ENCODE measurements at regions not wholly inside any gene's neighbourhood (a gene's known extent, or its start where the extent isn't known, plus 50 kb on each side); places are given as distances from the start of the nearest gene placed in this dataset.

DNA sequence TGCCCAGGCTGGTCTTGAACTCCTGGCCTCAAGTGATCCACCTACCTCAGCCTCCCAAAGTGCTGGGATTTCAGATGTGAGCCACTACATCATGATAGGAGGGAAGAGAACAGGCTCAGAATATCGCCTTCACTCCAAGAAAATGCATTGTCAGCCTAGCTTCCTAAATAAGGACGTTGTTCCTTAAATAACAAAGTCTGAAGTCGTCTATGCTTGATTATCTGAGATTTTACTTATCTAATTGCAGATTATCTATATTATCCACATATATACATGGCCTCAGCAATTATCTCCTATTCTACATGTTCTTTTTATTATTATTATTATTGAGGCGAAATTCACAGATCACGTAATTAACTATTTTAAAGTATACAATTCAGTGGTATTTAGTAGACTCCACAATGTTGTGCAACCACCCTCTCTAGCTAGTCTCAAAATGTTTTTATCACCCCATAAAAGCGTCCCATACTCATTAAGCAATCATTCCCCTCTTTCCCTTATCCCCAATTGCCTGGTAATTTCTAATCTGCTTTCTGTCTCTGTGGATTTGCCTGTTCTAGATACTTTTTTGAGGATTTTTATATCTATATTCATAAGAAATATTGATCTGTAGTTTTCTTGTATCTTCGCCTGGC is 95.1 kb upstream of the RFX8 start:
- DNase-seq (ENCODE audit: low read depth), result no peak
- no peak overlapping the region for H3K4me3 ChIP-seq (ENCODE audit: low read depth, low read length)
- no peak for TF ChIP-seq CTCF (conservative IDR thresholded peaks at IDR 0.05; ENCODE audit: low read depth, low read length)

GRCh38 chr2:101568969-101569368 is 94.1 kb upstream of the RFX8 start:
- TF ChIP-seq CTCF (conservative IDR thresholded peaks at IDR 0.05; ENCODE audit: low read depth, low read length), result no peak
- DNase-seq (ENCODE audit: low read depth), result no peak
- no peak overlapping the region for H3K4me3 ChIP-seq (ENCODE audit: low read depth, low read length)

- H3K4me3 ChIP-seq (ENCODE audit: low read depth, low read length), result no peak overlapping the region
- DNase-seq (ENCODE audit: low read depth), result no peak
- TF ChIP-seq CTCF (conservative IDR thresholded peaks at IDR 0.05; ENCODE audit: low read depth, low read length), result no peak
Measured at GRCh38 chr2:101566632-101567228, 91.8 kb upstream of the RFX8 start.

GRCh38 chr2:101563849-101564248 is 88.9 kb upstream of the RFX8 start:
- DNase-seq (ENCODE audit: low read depth), result no peak
- no peak overlapping the region for H3K4me3 ChIP-seq (ENCODE audit: low read depth, low read length)
- no peak for TF ChIP-seq CTCF (conservative IDR thresholded peaks at IDR 0.05; ENCODE audit: low read depth, low read length)

DNA sequence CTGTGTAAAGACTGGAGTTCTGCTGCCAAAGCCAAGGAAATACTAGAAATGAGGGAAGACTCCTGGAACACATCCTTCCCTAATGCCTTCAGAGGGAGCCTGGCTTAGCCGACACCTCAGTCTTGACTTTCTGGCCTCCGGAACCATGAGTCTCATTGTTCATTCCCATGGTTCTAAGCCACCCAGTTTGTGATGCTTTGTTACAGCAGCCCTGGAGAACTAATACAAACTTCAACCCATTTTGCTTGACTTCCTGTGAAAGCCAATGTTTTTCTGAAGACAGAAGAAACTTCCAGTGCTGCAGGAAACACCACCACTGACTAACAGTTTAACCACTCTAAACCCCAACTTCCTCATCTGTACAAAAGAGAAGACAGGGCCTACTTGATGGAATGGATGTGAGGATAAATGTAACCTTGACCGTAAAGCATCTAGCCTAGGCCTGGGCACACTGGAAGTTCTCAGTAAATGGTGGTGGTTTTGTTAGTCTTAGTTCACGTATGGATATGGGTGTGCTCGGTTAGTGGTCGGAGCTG is 85.9 kb upstream of the RFX8 start:
- no peak overlapping the region for H3K4me3 ChIP-seq (ENCODE audit: low read depth, low read length)
- no peak for DNase-seq (ENCODE audit: low read depth)
- no peak for TF ChIP-seq CTCF (conservative IDR thresholded peaks at IDR 0.05; ENCODE audit: low read depth, low read length)

GRCh38 chr2:101559551-101559950 is 84.6 kb upstream of the RFX8 start:
- no peak for TF ChIP-seq CTCF (conservative IDR thresholded peaks at IDR 0.05; ENCODE audit: low read depth, low read length)
- H3K4me3 ChIP-seq (ENCODE audit: low read depth, low read length), result no peak overlapping the region
- no peak for DNase-seq (ENCODE audit: low read depth)
